H9 (cell line): ENCODE measurements at regions not wholly inside any gene's neighbourhood (a gene's known extent, or its start where the extent isn't known, plus 50 kb on each side); places are given as distances from the start of the nearest gene placed in this dataset.

Source experiments
- DNase-seq: peaks from one replicate; pipeline ENCODE4 v3.0.0-alpha.2; 2017
- H2AFZ ChIP-seq: one replicate; pipeline ENCODE4 v1.6.1; 2013; ENCODE audit warnings: mild to moderate bottlenecking, low read length, control low read depth, moderate library complexity
- H2AK5ac ChIP-seq: 2 replicates; pipeline ENCODE4 v1.6.1; 2013; ENCODE audit warnings: low read length, control low read depth, mixed read lengths; ENCODE audit not compliant: insufficient read length
- H2BK120ac ChIP-seq: one replicate; pipeline ENCODE4 v1.6.1; 2013; ENCODE audit warnings: low read depth, mild to moderate bottlenecking, low read length, control low read depth, inconsistent platforms; ENCODE audit not compliant: poor library complexity, severe bottlenecking
- H2BK12ac ChIP-seq: 2 replicates; pipeline ENCODE4 v1.6.1; 2013; ENCODE audit warnings: low read length, control low read depth, mixed read lengths, low read depth; ENCODE audit not compliant: insufficient read length
- H2BK15ac ChIP-seq: 2 replicates; pipeline ENCODE4 v1.6.1; 2013; ENCODE audit warnings: low read depth, low read length, control low read depth
- H2BK20ac ChIP-seq: one replicate; pipeline ENCODE4 v1.6.1; 2013; ENCODE audit warnings: low read depth, mild to moderate bottlenecking, low read length, control low read depth, inconsistent platforms; ENCODE audit not compliant: poor library complexity, severe bottlenecking
- H2BK5ac ChIP-seq: 2 replicates; pipeline ENCODE4 v1.6.1; 2013; ENCODE audit warnings: low read length, control low read depth, mixed read lengths; ENCODE audit not compliant: insufficient read length
- H3K14ac ChIP-seq: 2 replicates; pipeline ENCODE4 v1.6.1; 2013; ENCODE audit warnings: low read length, control low read depth; ENCODE audit not compliant: insufficient read depth
- H3K18ac ChIP-seq: 2 replicates; pipeline ENCODE4 v1.6.1; 2013; ENCODE audit warnings: low read depth, mild to moderate bottlenecking, mixed read lengths, low read length, control low read depth; ENCODE audit not compliant: insufficient read length
- H3K23ac ChIP-seq: 2 replicates; pipeline ENCODE4 v1.6.1; 2013; ENCODE audit warnings: low read length, control low read depth, mixed read lengths, low read depth; ENCODE audit not compliant: insufficient read length
- H3K23me2 ChIP-seq: 2 replicates; pipeline ENCODE4 v1.6.1; 2013; ENCODE audit warnings: low read depth, mild to moderate bottlenecking, mixed read lengths, low read length, control low read depth; ENCODE audit not compliant: insufficient read length, poor library complexity, severe bottlenecking
- H3K27ac ChIP-seq: 2 replicates; pipeline ENCODE4 v1.5.1; 2013; ENCODE audit warnings: low read length, control low read depth, mixed read lengths, low read depth; ENCODE audit not compliant: insufficient read length
- H3K27me3 ChIP-seq: 2 replicates; pipeline ENCODE4 v1.6.1; 2013; ENCODE audit warnings: low read length, control low read depth, inconsistent platforms; ENCODE audit not compliant: insufficient read depth
- H3K4ac ChIP-seq: 2 replicates; pipeline ENCODE4 v1.6.1; 2013; ENCODE audit warnings: low read depth, mild to moderate bottlenecking, control low read depth, inconsistent platforms, low read length, moderate library complexity
- H3K4me1 ChIP-seq: 2 replicates; pipeline ENCODE4 v1.6.1; 2013; ENCODE audit warnings: low read length, control low read depth, inconsistent platforms; ENCODE audit not compliant: insufficient read depth
- H3K4me2 ChIP-seq: 2 replicates; pipeline ENCODE4 v1.6.1; 2013; ENCODE audit warnings: low read length, control low read depth, mixed read lengths; ENCODE audit not compliant: insufficient read length, insufficient read depth
- H3K56ac ChIP-seq: 2 replicates; pipeline ENCODE4 v1.6.1; 2013; ENCODE audit warnings: low read depth, mild to moderate bottlenecking, mixed read lengths, low read length, control low read depth; ENCODE audit not compliant: insufficient read length
- H3K79me1 ChIP-seq: 2 replicates; pipeline ENCODE4 v1.6.1; 2013; ENCODE audit warnings: low read depth, mild to moderate bottlenecking, moderate library complexity, low read length, control low read depth, inconsistent platforms; ENCODE audit not compliant: insufficient read depth, poor library complexity, severe bottlenecking
- H3K79me2 ChIP-seq: 2 replicates; pipeline ENCODE4 v1.6.1; 2013; ENCODE audit warnings: low read length, control low read depth, inconsistent platforms; ENCODE audit not compliant: insufficient read depth
- H3K9ac ChIP-seq: 2 replicates; pipeline ENCODE4 v1.6.1; 2013; ENCODE audit warnings: low read length, control low read depth, mixed read lengths; ENCODE audit not compliant: insufficient read length; ENCODE audit errors: extremely low read depth
- H3K9me3 ChIP-seq: one replicate; pipeline ENCODE4 v1.6.1; 2013; ENCODE audit warnings: low read depth, low read length, inconsistent platforms; ENCODE audit not compliant: control insufficient read depth
- H3T11ph ChIP-seq: one replicate; pipeline ENCODE4 v1.6.1; 2013; ENCODE audit warnings: mild to moderate bottlenecking, low read length, control low read depth, inconsistent platforms
- H4K20me1 ChIP-seq: one replicate; pipeline ENCODE4 v1.6.1; 2013; ENCODE audit not compliant: control insufficient read depth, insufficient read length, insufficient read depth
- H4K5ac ChIP-seq: 2 replicates; pipeline ENCODE4 v1.6.1; 2013; ENCODE audit warnings: low read depth, mild to moderate bottlenecking, mixed read lengths, low read length, control low read depth; ENCODE audit not compliant: insufficient read length
- H4K8ac ChIP-seq: replicated peaks from 2 replicates; pipeline ENCODE4 v1.6.1; 2013; ENCODE audit warnings: low read length, control low read depth, mixed read lengths, low read depth; ENCODE audit not compliant: insufficient read length
- H4K91ac ChIP-seq: 2 replicates; pipeline ENCODE4 v1.6.1; 2013; ENCODE audit warnings: low read depth, mild to moderate bottlenecking, moderate library complexity, mixed read lengths, low read length, control low read depth; ENCODE audit not compliant: insufficient read length
- H3K27ac Mint-ChIP-seq, 3 experiments: 2 replicates in 2 of 3; 3 replicates in 1 of 3; pipeline ENCODE4 v1.8.0; 2020 to 2021; ENCODE audit warnings: mixed read lengths in 3 of 3, mild to moderate bottlenecking in 1 of 3, moderate library complexity in 1 of 3
- H3K27me3 Mint-ChIP-seq: 2 replicates; pipeline ENCODE4 v1.8.0; 2021; ENCODE audit warnings: low read depth, mild to moderate bottlenecking, moderate library complexity, mixed read lengths
- H3K36me3 Mint-ChIP-seq, 3 experiments: 2 replicates in 2 of 3; 3 replicates in 1 of 3; pipeline ENCODE4 v1.8.0; 2020 to 2021; ENCODE audit warnings: low read depth in 3 of 3, mixed read lengths in 3 of 3; ENCODE audit not compliant: insufficient read depth in 1 of 3
- H3K4me1 Mint-ChIP-seq, 2 experiments: 2 replicates each; pipeline ENCODE4 v1.8.0; 2020; ENCODE audit warnings: mixed read lengths in 2 of 2
- H3K4me3 Mint-ChIP-seq, 2 experiments: 2 replicates in 1 of 2; 3 replicates in 1 of 2; pipeline ENCODE4 v1.8.0; 2020 to 2021; ENCODE audit warnings: mild to moderate bottlenecking in 2 of 2, mixed read lengths in 2 of 2, moderate library complexity in 1 of 2
- H3K9me3 Mint-ChIP-seq, 2 experiments: 2 replicates in 1 of 2; 3 replicates in 1 of 2; pipeline ENCODE4 v1.8.0; 2020; ENCODE audit warnings: mild to moderate bottlenecking in 2 of 2, mixed read lengths in 2 of 2, moderate library complexity in 1 of 2
- WGBS: extraction: QIAGEN DNeasy Blood & Tissue Kit; methylation state at CpG from one replicate; pipeline ENCODE4 v1.1.7; 2013; ENCODE audit warnings: missing lambda C conversion rate, low lambda C conversion rate, mixed read lengths; ENCODE audit not compliant: insufficient read length; ENCODE audit errors: extremely low coverage; 5-methylcytosine and 5-hydroxymethylcytosine counted together
- TF ChIP-seq, protein P1 (sequence below): fragments of 200-600 bp; sonication (generic); conservative IDR thresholded peaks from 3 replicates; pipeline ENCODE4 v1.8.0; 2021; ENCODE audit warnings: antibody characterized with exemption, mild to moderate bottlenecking

- Histone ChIP-seq H3K27ac (no peak overlapping the region), H2BK20ac (no peak overlapping the region), H3K4me1 (no peaks in the 10 kb centered on the region), H4K20me1 (no peaks in the 10 kb centered on the region), H4K8ac (no peak overlapping the region), H2AK5ac (no peak overlapping the region), H2BK5ac (no peak overlapping the region), H2BK12ac (no peak overlapping the region), H3K56ac (no peak overlapping the region), H4K91ac (no peak overlapping the region), H3K79me2 (no peaks in the 10 kb centered on the region), H3K14ac (no peak overlapping the region), H3K23ac (no peak overlapping the region), H3K27me3 (no peaks in the 10 kb centered on the region), H3K18ac (no peak overlapping the region), H2BK120ac (no peak overlapping the region), H3K4me2 (no peak overlapping the region), H3K79me1 (no peaks in the 10 kb centered on the region), H2AFZ (no peak overlapping the region), H3K9ac (no peak overlapping the region), H3T11ph (no peak overlapping the region), H4K5ac (no peak overlapping the region), H3K9me3 (no peaks in the 10 kb centered on the region), H2BK15ac (no peak overlapping the region), H3K23me2 (no peaks in the 10 kb centered on the region), H3K4ac (no peak overlapping the region)
- no peak for DNase-seq
- TF ChIP-seq, protein P1, sequence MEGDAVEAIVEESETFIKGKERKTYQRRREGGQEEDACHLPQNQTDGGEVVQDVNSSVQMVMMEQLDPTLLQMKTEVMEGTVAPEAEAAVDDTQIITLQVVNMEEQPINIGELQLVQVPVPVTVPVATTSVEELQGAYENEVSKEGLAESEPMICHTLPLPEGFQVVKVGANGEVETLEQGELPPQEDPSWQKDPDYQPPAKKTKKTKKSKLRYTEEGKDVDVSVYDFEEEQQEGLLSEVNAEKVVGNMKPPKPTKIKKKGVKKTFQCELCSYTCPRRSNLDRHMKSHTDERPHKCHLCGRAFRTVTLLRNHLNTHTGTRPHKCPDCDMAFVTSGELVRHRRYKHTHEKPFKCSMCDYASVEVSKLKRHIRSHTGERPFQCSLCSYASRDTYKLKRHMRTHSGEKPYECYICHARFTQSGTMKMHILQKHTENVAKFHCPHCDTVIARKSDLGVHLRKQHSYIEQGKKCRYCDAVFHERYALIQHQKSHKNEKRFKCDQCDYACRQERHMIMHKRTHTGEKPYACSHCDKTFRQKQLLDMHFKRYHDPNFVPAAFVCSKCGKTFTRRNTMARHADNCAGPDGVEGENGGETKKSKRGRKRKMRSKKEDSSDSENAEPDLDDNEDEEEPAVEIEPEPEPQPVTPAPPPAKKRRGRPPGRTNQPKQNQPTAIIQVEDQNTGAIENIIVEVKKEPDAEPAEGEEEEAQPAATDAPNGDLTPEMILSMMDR = no peak
- whole genome bisulfite sequencing = no CpG with 5 or more reads among the region's 3 CpGs
- Mint-ChIP-seq H3K9me3 (peaks cover 3 to 4% of the 10 kb centered on the region in 2 experiments; a peak in 1 of 5 replicates), H3K27me3 (no peaks in the 10 kb centered on the region), H3K4me3 (no peak overlapping the region), H3K27ac (no peak overlapping the region), H3K4me1 (peaks cover 0 to 2% of the 10 kb centered on the region in 2 experiments; a peak in 1 of 4 replicates), H3K36me3 (no peaks in the 10 kb centered on the region)
Observed at GRCh38 chr17:54838651-54839421, 61.8 kb upstream of the TOM1L1 start.
